HepG2 (cell line): ENCODE measurements at regions not wholly inside any gene's neighbourhood (a gene's known extent, or its start where the extent isn't known, plus 50 kb on each side); places are given as distances from the start of the nearest gene placed in this dataset.

ENCODE experiments used
- ATAC-seq: fragments of 200-7000 bp; cut with Tn5 transposase; 3 replicates; pipeline ENCODE4 v1.9.1; 2020; ENCODE audit warnings: mild to moderate bottlenecking, moderate library complexity
- BruUV-seq: library from RNA; stranded (reverse); fragments of 400-500 nt; replicated peaks from 2 replicates; lab custom pipeline; 2021; lab: Mats Ljungman, UMichigan
- CTCF ChIA-PET: fragments of 300-600 bp; formaldehyde crosslinking; extraction: SDS; loops from one replicate; lab custom pipeline; 2021; ENCODE audit warnings: low total read pairs, inconsistent platforms, low intra/inter-chr PET ratio; lab: Yijun Ruan, JAX
- POLR2A ChIA-PET: fragments of 350-600 bp; sonication (Branson Sonifier 250); formaldehyde crosslinking; loops from one replicate; lab custom pipeline; 2020; ENCODE audit warnings: antibody characterized with exemption, inconsistent platforms; lab: Yijun Ruan, JAX
- DNase-seq: peaks from one replicate; pipeline ENCODE4 v3.0.0-alpha.2; 2015; ENCODE audit warnings: low spot score
- FAIRE-seq: peaks from 3 replicates; lab custom pipeline; 2011; peaks lifted over from hg19 to GRCh38; lab: Jason Lieb, UNC
- H2AFZ ChIP-seq: one replicate; pipeline ENCODE4 v1.6.1; 2011; ENCODE audit warnings: low read length, inconsistent platforms
- H3K27ac ChIP-seq: fragments of 300-600 bp; 3 replicates; pipeline ENCODE4 v1.8.0; 2011; ENCODE audit warnings: mixed run types, mild to moderate bottlenecking, mixed read lengths, low read length, inconsistent platforms; ENCODE audit not compliant: insufficient read depth; ENCODE audit errors: extremely low read length
- H3K27me3 ChIP-seq, 2 experiments: fragments of 200-600 bp in 1 of 2; 2 replicates in 1 of 2; 3 replicates in 1 of 2; pipeline versions ENCODE4 v1.6.0 to v1.8.0; 2011; ENCODE audit warnings: low read length in 2 of 2, mild to moderate bottlenecking in 2 of 2, moderate library complexity in 2 of 2, inconsistent platforms in 1 of 2; ENCODE audit not compliant: insufficient read depth in 2 of 2, control insufficient read depth in 1 of 2
- H3K36me3 ChIP-seq, 2 experiments: fragments of 200-600 bp in 1 of 2; replicated peaks in 1 of 2; 2 replicates in 1 of 2; 3 replicates in 1 of 2; pipeline versions ENCODE4 v1.5.1 to v1.8.0; 2011; ENCODE audit warnings: low read length in 2 of 2, inconsistent platforms in 1 of 2; ENCODE audit not compliant: insufficient read depth in 2 of 2, control insufficient read depth in 1 of 2
- H3K4me1 ChIP-seq: 2 replicates; pipeline ENCODE4 v1.5.1; 2012; ENCODE audit warnings: low read length, inconsistent platforms; ENCODE audit not compliant: insufficient read depth
- H3K4me2 ChIP-seq: 2 replicates; pipeline ENCODE4 v1.6.0; 2011; ENCODE audit warnings: low read depth, low read length, inconsistent platforms
- H3K4me3 ChIP-seq, 3 experiments: fragments of 200-600 bp in 1 of 3; sonication (generic), shearing (Covaris generic) in 1 of 3; replicated peaks in 1 of 3; 2 replicates each; pipeline ENCODE4 v1.5.1; 2011 to 2016; ENCODE audit warnings: low read length in 3 of 3, inconsistent platforms in 2 of 3, low read depth in 2 of 3, mild to moderate bottlenecking in 2 of 3, control low read depth in 1 of 3, mixed read lengths in 1 of 3; ENCODE audit not compliant: insufficient read depth in 1 of 3
- H3K79me2 ChIP-seq: one replicate; pipeline ENCODE4 v1.6.1; 2011; ENCODE audit warnings: low read length, inconsistent platforms; ENCODE audit not compliant: insufficient read depth
- H3K9ac ChIP-seq: 2 replicates; pipeline ENCODE4 v1.6.0; 2011; ENCODE audit warnings: mild to moderate bottlenecking, low read depth, low read length, inconsistent platforms; ENCODE audit not compliant: insufficient read depth
- H3K9me3 ChIP-seq: 2 replicates; pipeline ENCODE4 v1.5.1; 2012; ENCODE audit warnings: mild to moderate bottlenecking, low read length
- H4K20me1 ChIP-seq: 2 replicates; pipeline ENCODE4 v1.6.0; 2011; ENCODE audit warnings: inconsistent platforms, mild to moderate bottlenecking, low read length, moderate library complexity; ENCODE audit not compliant: insufficient read depth
- PBX2 ChIP-seq: IDR thresholded peaks from 2 replicates; pipeline ENCODE4 v1.6.1; 2016; ENCODE audit warnings: control low read depth
- SMARCC2 ChIP-seq: fragments of 450-650 bp; IDR thresholded peaks from 2 replicates; pipeline ENCODE4 v1.6.1; 2017; ENCODE audit warnings: antibody characterized with exemption, mild to moderate bottlenecking
- SP2 ChIP-seq: sonication (generic); formaldehyde crosslinking; IDR thresholded peaks from 2 replicates; pipeline ENCODE4 v1.5.1; 2020; ENCODE audit warnings: mild to moderate bottlenecking, missing genetic modification reagents
- SRSF4 ChIP-seq: fragments of 200-400 bp; formaldehyde crosslinking; IDR thresholded peaks from one replicate; pipeline ENCODE4 v1.6.1; 2018; ENCODE audit warnings: mild to moderate bottlenecking, low read depth, low read length, moderate library complexity; ENCODE audit not compliant: poor library complexity, severe bottlenecking
- TBX3 ChIP-seq: fragments of 450-650 bp; IDR thresholded peaks from 2 replicates; pipeline ENCODE4 v1.6.1; 2017; ENCODE audit warnings: antibody characterized with exemption, mild to moderate bottlenecking, inconsistent platforms, borderline replicate concordance
- ZNF451 ChIP-seq: sonication (generic); formaldehyde crosslinking; IDR thresholded peaks from 2 replicates; pipeline ENCODE4 v1.5.0; 2020; ENCODE audit warnings: mild to moderate bottlenecking, missing genetic modification reagents
- ZNF710 ChIP-seq: sonication (generic); formaldehyde crosslinking; IDR thresholded peaks from 2 replicates; pipeline ENCODE4 v1.5.0; 2020; ENCODE audit warnings: mild to moderate bottlenecking, missing genetic modification reagents, borderline replicate concordance
- WGBS: methylation state at CpG from one replicate; pipeline ENCODE4 v1.1.6; 2017; ENCODE audit warnings: low lambda C conversion rate; 5-methylcytosine and 5-hydroxymethylcytosine counted together
- in situ Hi-C: cut with HindIII; loops from 2 replicates; pipeline ENCODE4 v1.10.0; 2017; ENCODE audit warnings: low pct_unique_long_range_greater_than_20kb; ENCODE audit not compliant: extremely low pct_ligation_motif_present
- intact Hi-C: fragments of 100-400 bp; cut with micrococcal nuclease; formaldehyde crosslinking; loops from one replicate; pipeline ENCODE4 v1.10.0; 2022; ENCODE audit not compliant: unreplicated experiment
- TF ChIP-seq, protein P1 (sequence below): sonication (generic); formaldehyde crosslinking; IDR thresholded peaks from 2 replicates; pipeline ENCODE4 v1.4.0; 2020; ENCODE audit warnings: missing genetic modification reagents, borderline replicate concordance

GRCh38 chr2:144253743-144254142 is 266.2 kb downstream of the ZEB2 start:
- H3K9me3 ChIP-seq = peaks cover 45% of the 10 kb centered on the region
- no peak overlapping the region for H3K4me3 ChIP-seq
- intact Hi-C loops (no loop called here), in situ Hi-C loops (no loop called here)
- no peak overlapping the region for H2AFZ ChIP-seq
- no peaks in the 10 kb centered on the region for H3K27me3 ChIP-seq
- TF ChIP-seq SMARCC2 (no peak), PBX2 (CRISPR knock-in tag) (no peak), SRSF4 (no peak), ZNF710 (no peak), SP2 (CRISPR knock-in tag) (no peak), TBX3 (no peak), ZNF451 (no peak)
- TF ChIP-seq, protein P1, sequence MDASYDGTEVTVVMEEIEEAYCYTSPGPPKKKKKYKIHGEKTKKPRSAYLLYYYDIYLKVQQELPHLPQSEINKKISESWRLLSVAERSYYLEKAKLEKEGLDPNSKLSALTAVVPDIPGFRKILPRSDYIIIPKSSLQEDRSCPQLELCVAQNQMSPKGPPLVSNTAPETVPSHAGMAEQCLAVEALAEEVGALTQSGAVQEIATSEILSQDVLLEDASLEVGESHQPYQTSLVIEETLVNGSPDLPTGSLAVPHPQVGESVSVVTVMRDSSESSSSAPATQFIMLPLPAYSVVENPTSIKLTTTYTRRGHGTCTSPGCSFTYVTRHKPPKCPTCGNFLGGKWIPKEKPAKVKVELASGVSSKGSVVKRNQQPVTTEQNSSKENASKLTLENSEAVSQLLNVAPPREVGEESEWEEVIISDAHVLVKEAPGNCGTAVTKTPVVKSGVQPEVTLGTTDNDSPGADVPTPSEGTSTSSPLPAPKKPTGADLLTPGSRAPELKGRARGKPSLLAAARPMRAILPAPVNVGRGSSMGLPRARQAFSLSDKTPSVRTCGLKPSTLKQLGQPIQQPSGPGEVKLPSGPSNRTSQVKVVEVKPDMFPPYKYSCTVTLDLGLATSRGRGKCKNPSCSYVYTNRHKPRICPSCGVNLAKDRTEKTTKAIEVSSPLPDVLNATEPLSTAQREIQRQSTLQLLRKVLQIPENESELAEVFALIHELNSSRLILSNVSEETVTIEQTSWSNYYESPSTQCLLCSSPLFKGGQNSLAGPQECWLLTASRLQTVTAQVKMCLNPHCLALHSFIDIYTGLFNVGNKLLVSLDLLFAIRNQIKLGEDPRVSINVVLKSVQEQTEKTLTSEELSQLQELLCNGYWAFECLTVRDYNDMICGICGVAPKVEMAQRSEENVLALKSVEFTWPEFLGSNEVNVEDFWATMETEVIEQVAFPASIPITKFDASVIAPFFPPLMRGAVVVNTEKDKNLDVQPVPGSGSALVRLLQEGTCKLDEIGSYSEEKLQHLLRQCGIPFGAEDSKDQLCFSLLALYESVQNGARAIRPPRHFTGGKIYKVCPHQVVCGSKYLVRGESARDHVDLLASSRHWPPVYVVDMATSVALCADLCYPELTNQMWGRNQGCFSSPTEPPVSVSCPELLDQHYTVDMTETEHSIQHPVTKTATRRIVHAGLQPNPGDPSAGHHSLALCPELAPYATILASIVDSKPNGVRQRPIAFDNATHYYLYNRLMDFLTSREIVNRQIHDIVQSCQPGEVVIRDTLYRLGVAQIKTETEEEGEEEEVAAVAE = no peak
- no peak for DNase-seq
- H3K79me2 ChIP-seq = no peaks in the 10 kb centered on the region
- H3K36me3 ChIP-seq = no peaks in the 10 kb centered on the region
- no peak overlapping the region for H3K4me2 ChIP-seq
- H3K4me1 ChIP-seq = peaks cover 12% of the 10 kb centered on the region
- CTCF ChIA-PET = no interaction called here
- no TSS peak for BruUV-seq
- FAIRE-seq = no peak
- POLR2A ChIA-PET = no interaction called here
- no peaks in the 10 kb centered on the region for H4K20me1 ChIP-seq
- ATAC-seq = no peak
- H3K9ac ChIP-seq = no peak overlapping the region
- H3K27ac ChIP-seq = no peak overlapping the region
- WGBS = 67% methylated on average over 4 of the region's 4 CpGs
